ENCODE measurements at regions not wholly inside any gene's neighbourhood (a gene's known extent, or its start where the extent isn't known, plus 50 kb on each side); places are given as distances from the start of the nearest gene placed in this dataset.

DNA sequence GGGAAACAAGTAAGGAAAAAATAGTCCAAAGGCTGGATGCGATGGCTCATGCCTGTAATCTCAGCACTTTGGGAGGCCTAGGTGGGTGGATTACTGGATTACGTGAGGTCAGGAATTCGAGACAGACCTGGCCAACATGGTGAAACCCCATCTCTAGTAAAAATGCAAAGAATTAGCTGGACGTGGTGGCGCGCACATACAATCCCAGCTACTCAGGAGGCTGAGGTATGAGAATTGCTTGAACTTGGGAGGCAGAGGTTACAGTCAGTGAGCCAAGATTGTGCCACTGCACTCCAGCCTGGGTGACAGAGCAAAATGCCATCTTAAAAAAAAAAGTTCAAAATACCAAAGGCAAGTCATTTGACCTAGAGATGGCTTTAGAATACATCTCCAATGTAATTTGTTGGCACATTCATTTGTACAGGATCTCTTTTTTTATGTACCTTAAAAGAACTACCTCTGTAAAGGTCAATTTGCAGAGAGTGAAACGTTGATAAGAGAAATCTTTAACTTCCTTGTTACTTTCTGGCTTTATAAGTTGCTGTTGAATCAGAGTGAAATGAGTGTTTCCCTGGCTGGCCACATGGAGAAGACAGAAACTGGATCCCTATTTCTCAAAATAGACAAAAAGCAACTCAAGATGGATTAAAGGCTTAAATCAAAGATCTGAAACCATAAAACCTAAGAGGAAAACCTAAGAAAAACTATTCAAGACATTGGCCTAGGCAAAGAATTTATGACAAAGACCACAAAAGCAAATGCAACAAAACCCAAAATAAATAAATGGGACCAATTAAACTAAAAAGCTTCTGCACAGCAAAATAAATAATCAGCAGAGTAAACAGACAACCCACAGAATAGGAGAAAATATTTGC is 260.7 kb downstream of the KLF6 start:
- DNase-seq (ENCODE audit: low read depth in 1 of 2, low spot score in 1 of 2) = no peak

- no peak for DNase-seq (ENCODE audit: low read depth in 1 of 2, low spot score in 1 of 2)
Observed at GRCh38 chr10:3523309-3524050, 261.5 kb downstream of the KLF6 start.

DNA sequence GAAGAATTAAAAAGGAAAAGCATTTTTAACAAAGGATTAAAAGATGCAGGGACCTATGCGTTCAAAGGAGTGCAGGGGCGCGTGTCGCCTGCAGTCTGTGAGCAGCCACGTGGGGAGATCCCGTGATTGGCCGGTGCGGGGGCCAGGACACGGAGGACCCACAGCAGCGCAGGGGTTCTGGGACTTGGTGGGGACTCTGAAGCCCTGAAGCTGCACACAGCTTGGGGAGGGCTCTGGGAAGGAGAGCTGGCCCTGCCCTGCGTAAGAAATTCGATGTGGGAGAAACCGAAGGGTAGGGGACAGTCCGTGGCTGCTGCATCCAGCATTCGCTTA is 268.1 kb downstream of the KLF6 start:
- DNase-seq (ENCODE audit: low read depth in 1 of 2, low spot score in 1 of 2) = no peak

- DNase-seq (ENCODE audit: low read depth in 1 of 2, low spot score in 1 of 2) = no peak
Observed at GRCh38 chr10:3516234-3516922, 268.6 kb downstream of the KLF6 start.

DNA sequence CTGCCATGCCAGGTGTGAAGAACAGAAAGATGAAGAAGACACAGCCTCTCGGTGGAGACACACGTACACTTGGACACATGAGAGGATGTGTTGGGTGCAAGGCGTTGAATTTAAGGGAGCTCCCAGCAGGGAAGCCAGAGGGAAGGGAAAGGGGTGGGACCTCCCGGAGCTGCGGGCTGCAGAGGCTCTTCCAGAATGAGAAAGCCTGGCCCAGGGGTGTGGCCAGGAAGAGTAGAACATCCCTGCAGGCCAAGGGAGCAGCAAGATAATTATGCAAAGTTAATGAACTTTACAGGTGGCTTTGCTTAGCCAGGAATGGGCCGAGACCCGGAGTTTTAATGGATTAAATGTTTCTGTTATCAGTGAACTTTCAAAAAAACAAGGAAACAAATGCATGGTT is 270.3 kb downstream of the KLF6 start:
- no peak for DNase-seq (ENCODE audit: low read depth in 1 of 2, low spot score in 1 of 2)

GRCh38 chr10:3512263-3512662 is 272.7 kb downstream of the KLF6 start:
- DNase-seq (ENCODE audit: low read depth in 1 of 2, low spot score in 1 of 2) = no peak

DNA sequence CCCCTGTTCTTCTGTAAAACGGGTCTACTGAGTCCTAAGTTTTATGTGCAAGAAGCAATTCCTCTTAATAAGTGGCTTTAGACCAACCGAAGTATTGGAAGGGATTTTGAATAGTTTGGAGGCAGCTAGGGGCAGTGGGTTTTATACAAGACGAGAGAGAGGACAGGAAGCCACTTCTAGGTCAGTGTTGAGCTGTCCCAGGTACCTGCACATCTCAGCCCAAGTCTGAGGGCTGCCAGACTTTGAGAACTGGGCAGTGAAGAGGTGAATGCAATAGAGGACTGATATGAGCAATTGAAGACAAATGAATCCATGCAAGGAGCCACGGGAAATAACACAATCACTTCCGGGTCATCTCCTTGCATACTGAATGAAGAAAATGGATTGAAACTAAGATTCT is 273.5 kb downstream of the KLF6 start:
- DNase-seq (ENCODE audit: low read depth in 1 of 2, low spot score in 1 of 2) = no peak

- DNase-seq (ENCODE audit: low read depth in 1 of 2, low spot score in 1 of 2) = no peak
Observed at GRCh38 chr10:3510741-3511140, 274.3 kb downstream of the KLF6 start.

DNA sequence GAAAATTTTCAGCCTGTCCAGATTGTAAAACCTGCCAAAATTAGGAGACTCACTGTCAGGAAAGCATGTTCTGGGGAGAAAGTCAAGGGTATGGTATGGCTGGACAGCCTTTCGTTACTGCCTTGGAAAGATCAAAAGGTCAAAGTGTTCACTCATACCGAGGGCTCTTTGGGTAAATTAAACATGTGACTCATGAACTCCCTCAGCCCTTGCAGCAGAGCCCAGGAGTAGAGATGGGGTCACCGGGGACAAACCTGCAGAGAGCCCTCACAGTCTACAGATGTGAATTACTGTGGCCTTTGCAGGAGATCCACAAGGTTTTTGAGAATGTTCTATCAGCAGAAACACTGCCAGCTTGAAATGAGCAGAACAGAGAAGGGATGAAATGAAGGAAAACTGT is 275.7 kb downstream of the KLF6 start:
- no peak for DNase-seq (ENCODE audit: low read depth in 1 of 2, low spot score in 1 of 2)

DNA sequence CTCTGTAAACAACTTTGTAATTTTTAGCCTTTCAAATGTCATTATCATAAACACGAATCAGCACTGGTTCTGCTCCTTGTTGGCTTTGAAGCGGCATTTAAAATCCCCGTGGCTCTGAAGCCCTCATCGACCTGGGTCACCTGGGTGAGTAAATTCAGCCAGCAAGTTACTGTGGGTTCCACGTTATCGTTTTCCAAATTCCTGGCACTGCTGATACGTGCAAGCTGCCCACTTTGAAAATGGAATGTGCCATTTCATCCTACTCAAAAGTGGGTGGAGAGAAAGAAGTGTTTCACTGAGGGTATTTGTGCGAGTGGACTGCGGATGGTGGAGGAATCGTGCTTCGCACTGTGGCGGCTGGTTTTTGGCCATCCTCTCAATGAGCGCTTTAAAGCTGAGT is 281.7 kb downstream of the KLF6 start:
- no peak for DNase-seq (ENCODE audit: low read depth in 1 of 2, low spot score in 1 of 2)

DNA sequence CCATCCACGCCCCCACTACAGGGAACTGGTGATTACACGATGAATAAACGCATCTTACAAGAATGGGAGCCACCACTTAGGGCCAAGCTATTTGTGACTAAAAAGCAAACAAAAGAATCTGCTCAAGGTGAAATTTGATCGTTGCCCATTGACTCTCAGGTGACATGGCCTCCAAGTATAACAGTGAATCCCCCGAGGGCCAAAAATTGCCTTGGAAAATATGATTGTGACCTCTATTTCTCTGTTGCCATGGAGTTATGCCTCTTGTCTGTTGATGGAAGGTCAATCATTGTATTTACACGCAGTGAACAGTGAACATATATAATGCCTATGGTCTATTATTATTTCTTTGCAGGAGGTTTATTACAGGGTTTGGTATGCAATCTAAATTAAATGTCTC is 282.3 kb downstream of the KLF6 start:
- no peak for DNase-seq (ENCODE audit: low read depth in 1 of 2, low spot score in 1 of 2)

GRCh38 chr10:3500408-3500856 is 284.6 kb downstream of the KLF6 start:
- no peak for DNase-seq (ENCODE audit: low read depth in 1 of 2, low spot score in 1 of 2)

- DNase-seq (ENCODE audit: low read depth in 1 of 2, low spot score in 1 of 2) = no peak
Observed at GRCh38 chr10:3499120-3499519, 285.9 kb downstream of the KLF6 start.

GRCh38 chr10:3497581-3497980 is 287.4 kb downstream of the KLF6 start:
- no peak for DNase-seq (ENCODE audit: low read depth in 1 of 2, low spot score in 1 of 2)

GRCh38 chr10:3496138-3496537 is 288.9 kb downstream of the KLF6 start:
- no peak for DNase-seq (ENCODE audit: low read depth in 1 of 2, low spot score in 1 of 2)

GRCh38 chr10:3495281-3495680 is 289.7 kb downstream of the KLF6 start:
- no peak for DNase-seq (ENCODE audit: low read depth in 1 of 2, low spot score in 1 of 2)

DNA sequence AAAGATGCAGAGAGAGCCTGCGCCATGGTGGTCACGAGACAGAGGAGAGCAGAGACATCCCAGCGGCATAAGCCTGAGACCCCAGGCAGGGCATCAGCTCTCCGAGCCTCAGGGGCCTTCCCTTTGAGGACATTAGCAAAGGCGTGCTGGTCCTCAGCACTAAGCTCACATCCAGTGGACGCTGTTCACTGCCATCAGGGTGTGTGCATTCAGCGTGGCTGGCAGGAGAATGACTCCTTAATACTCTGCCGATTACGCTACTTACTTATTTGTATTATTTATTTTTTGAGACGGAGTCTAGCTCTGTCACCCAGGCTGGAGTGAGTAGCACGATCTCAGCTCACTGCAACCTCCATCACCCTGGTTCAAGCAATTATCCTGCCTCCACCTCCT is 290.2 kb downstream of the KLF6 start:
- no peak for DNase-seq (ENCODE audit: low read depth in 1 of 2, low spot score in 1 of 2)

GRCh38 chr10:3494131-3494837 is 290.7 kb downstream of the KLF6 start:
- no peak for DNase-seq (ENCODE audit: low read depth in 1 of 2, low spot score in 1 of 2)

DNA sequence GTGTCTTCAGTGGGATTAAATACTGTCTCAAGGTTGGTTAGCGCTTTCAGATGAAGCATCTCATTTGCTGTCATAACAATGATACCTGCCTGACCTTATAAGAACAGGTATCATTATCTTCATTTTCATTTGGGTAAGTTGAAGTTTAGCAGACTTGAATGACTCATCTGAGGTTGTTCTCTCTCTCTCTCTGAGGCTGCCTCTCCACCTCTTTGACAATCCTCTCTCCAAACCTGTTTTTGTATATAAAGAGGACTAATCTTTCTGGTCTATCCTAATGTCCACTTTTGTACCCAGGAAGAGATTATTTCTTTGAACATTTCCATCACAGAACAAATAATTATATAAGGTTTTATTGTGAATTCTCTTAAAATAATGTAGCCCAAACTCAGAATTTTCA is 291.4 kb downstream of the KLF6 start:
- DNase-seq (ENCODE audit: low read depth in 1 of 2, low spot score in 1 of 2) = no peak

DNA sequence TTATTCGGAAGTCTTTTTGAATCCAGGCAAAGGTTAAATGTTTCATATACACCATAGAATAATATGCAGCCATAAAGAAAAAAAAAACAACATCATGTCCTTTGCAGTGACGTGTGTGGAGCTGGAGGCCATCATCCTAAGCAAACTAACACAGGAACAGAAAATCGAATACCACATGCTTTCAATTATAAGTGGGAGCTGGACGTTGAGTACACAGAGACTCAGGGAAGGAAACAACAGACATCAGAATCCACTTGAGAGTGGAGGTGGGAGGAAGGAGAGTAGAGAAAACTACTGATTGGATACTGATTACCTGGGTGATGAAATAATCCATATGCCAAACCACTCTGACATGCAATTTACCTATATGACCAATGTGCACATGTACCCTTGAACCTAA is 293.4 kb downstream of the KLF6 start:
- DNase-seq (ENCODE audit: low read depth in 1 of 2, low spot score in 1 of 2) = no peak

GRCh38 chr10:3487228-3487627 is 297.8 kb downstream of the KLF6 start:
- no peak for DNase-seq (ENCODE audit: low read depth in 1 of 2, low spot score in 1 of 2)
